ENCODE measurements at regions not wholly inside any gene's neighbourhood (a gene's known extent, or its start where the extent isn't known, plus 50 kb on each side); places are given as distances from the start of the nearest gene placed in this dataset.

- Histone ChIP-seq H3K4me3 (ENCODE audit: low read depth, low read length) (no peak overlapping the region), H3K36me3 (ENCODE audit: control insufficient read depth, insufficient read depth, low read length) (no peaks in the 10 kb centered on the region), H3K9me3 (ENCODE audit: control insufficient read depth in 2 of 2, low read length in 2 of 2) (no peaks in the 10 kb centered on the region), H3K27ac (ENCODE audit: insufficient read depth, low read length, poor library complexity, severe bottlenecking) (no peak overlapping the region), H3K27me3 (ENCODE audit: control insufficient read depth, insufficient read depth, low read length) (no peaks in the 10 kb centered on the region), H3K4me1 (ENCODE audit: control insufficient read depth, insufficient read depth, low read length, poor library complexity, severe bottlenecking) (no peaks in the 10 kb centered on the region)
- Mint-ChIP-seq H3K4me1 (no peaks in the 10 kb centered on the region), H3K9me3 (peaks cover 0 to 3% (median 0%) of the 10 kb centered on the region in 7 donors), H3K27ac (no peak overlapping the region), H3K36me3 (peaks cover 5% of the 10 kb centered on the region), H3K4me3 (no peak overlapping the region), H3K27me3 (peaks cover 4% of the 10 kb centered on the region)
- ATAC-seq (ENCODE audit: low read depth in 2 of 2), result no peak
- DNase-seq, result no peak
Observed at GRCh38 chr14:104366931-104367865, 212.4 kb upstream of the C14orf180 start.

GRCh38 chr14:104367866-104368750 lies 211.5 kb upstream of the C14orf180 start:
- no peak overlapping the region for H3K4me3 ChIP-seq (ENCODE audit: low read depth, low read length)
- Mint-ChIP-seq H3K36me3 (peaks cover 5% of the 10 kb centered on the region), H3K27me3 (peaks cover 4% of the 10 kb centered on the region), H3K4me1 (peaks cover 0 to 2% (median 0%) of the 10 kb centered on the region in 4 donors), H3K4me3 (no peak overlapping the region), H3K9me3 (peaks cover 0 to 3% (median 0%) of the 10 kb centered on the region in 7 donors), H3K27ac (no peak overlapping the region)
- H3K9me3 ChIP-seq (ENCODE audit: control insufficient read depth in 2 of 2, low read length in 2 of 2), result no peaks in the 10 kb centered on the region
- no peaks in the 10 kb centered on the region for H3K36me3 ChIP-seq (ENCODE audit: control insufficient read depth, insufficient read depth, low read length)
- H3K4me1 ChIP-seq (ENCODE audit: control insufficient read depth, insufficient read depth, low read length, poor library complexity, severe bottlenecking), result no peaks in the 10 kb centered on the region
- no peak for DNase-seq
- ATAC-seq (ENCODE audit: low read depth in 2 of 2), result no peak
- H3K27ac ChIP-seq (ENCODE audit: insufficient read depth, low read length, poor library complexity, severe bottlenecking), result no peak overlapping the region
- no peaks in the 10 kb centered on the region for H3K27me3 ChIP-seq (ENCODE audit: control insufficient read depth, insufficient read depth, low read length)

- no peak for ATAC-seq (ENCODE audit: low read depth in 2 of 2)
- H3K36me3 ChIP-seq (ENCODE audit: control insufficient read depth, insufficient read depth, low read length), result no peaks in the 10 kb centered on the region
- no peaks in the 10 kb centered on the region for H3K9me3 ChIP-seq (ENCODE audit: control insufficient read depth in 2 of 2, low read length in 2 of 2)
- no peak overlapping the region for H3K27ac ChIP-seq (ENCODE audit: insufficient read depth, low read length, poor library complexity, severe bottlenecking)
- no peaks in the 10 kb centered on the region for H3K27me3 ChIP-seq (ENCODE audit: control insufficient read depth, insufficient read depth, low read length)
- H3K4me1 ChIP-seq (ENCODE audit: control insufficient read depth, insufficient read depth, low read length, poor library complexity, severe bottlenecking), result no peaks in the 10 kb centered on the region
- H3K27ac Mint-ChIP-seq, result peak overlapping the region in 1 of 3 donors; percentile 55
- no peak overlapping the region for H3K4me3 Mint-ChIP-seq
- no peak overlapping the region for H3K4me3 ChIP-seq (ENCODE audit: low read depth, low read length)
- peaks cover 0 to 3% (median 0%) of the 10 kb centered on the region in 7 donors for H3K9me3 Mint-ChIP-seq
- no peak for DNase-seq
- H3K36me3 Mint-ChIP-seq, result peaks cover 5% of the 10 kb centered on the region
- H3K27me3 Mint-ChIP-seq, result peaks cover 1% of the 10 kb centered on the region
- peaks cover 0 to 2% (median 0%) of the 10 kb centered on the region in 4 donors for H3K4me1 Mint-ChIP-seq
Observed at GRCh38 chr14:104368751-104369100, 210.8 kb upstream of the C14orf180 start.

GRCh38 chr14:104369208-104369607 lies 210.4 kb upstream of the C14orf180 start:
- Histone ChIP-seq H3K9me3 (ENCODE audit: control insufficient read depth in 2 of 2, low read length in 2 of 2) (no peaks in the 10 kb centered on the region), H3K36me3 (ENCODE audit: control insufficient read depth, insufficient read depth, low read length) (no peaks in the 10 kb centered on the region), H3K27ac (ENCODE audit: insufficient read depth, low read length, poor library complexity, severe bottlenecking) (no peak overlapping the region), H3K27me3 (ENCODE audit: control insufficient read depth, insufficient read depth, low read length) (no peaks in the 10 kb centered on the region), H3K4me1 (ENCODE audit: control insufficient read depth, insufficient read depth, low read length, poor library complexity, severe bottlenecking) (no peaks in the 10 kb centered on the region), H3K4me3 (ENCODE audit: low read depth, low read length) (no peak overlapping the region)
- H3K36me3 Mint-ChIP-seq, result peaks cover 5% of the 10 kb centered on the region
- H3K27me3 Mint-ChIP-seq, result no peaks in the 10 kb centered on the region
- H3K4me3 Mint-ChIP-seq, result no peak overlapping the region
- peaks cover 0 to 3% (median 0%) of the 10 kb centered on the region in 7 donors for H3K9me3 Mint-ChIP-seq
- DNase-seq (no peak), ATAC-seq (ENCODE audit: low read depth in 2 of 2) (no peak)
- H3K27ac Mint-ChIP-seq, result peak overlapping the region in 1 of 3 donors; percentile 55
- H3K4me1 Mint-ChIP-seq, result peaks cover 0 to 2% (median 0%) of the 10 kb centered on the region in 4 donors

GRCh38 chr14:104370256-104370870 lies 209.2 kb upstream of the C14orf180 start:
- Histone ChIP-seq H3K27ac (ENCODE audit: insufficient read depth, low read length, poor library complexity, severe bottlenecking) (no peak overlapping the region), H3K4me1 (ENCODE audit: control insufficient read depth, insufficient read depth, low read length, poor library complexity, severe bottlenecking) (no peaks in the 10 kb centered on the region), H3K4me3 (ENCODE audit: low read depth, low read length) (no peak overlapping the region), H3K9me3 (ENCODE audit: control insufficient read depth in 2 of 2, low read length in 2 of 2) (no peaks in the 10 kb centered on the region), H3K27me3 (ENCODE audit: control insufficient read depth, insufficient read depth, low read length) (no peaks in the 10 kb centered on the region), H3K36me3 (ENCODE audit: control insufficient read depth, insufficient read depth, low read length) (no peaks in the 10 kb centered on the region)
- H3K27ac Mint-ChIP-seq, result no peak overlapping the region
- no peak overlapping the region for H3K4me3 Mint-ChIP-seq
- DNase-seq (peak in 1 of 3 donors; percentile 23), ATAC-seq (ENCODE audit: low read depth in 2 of 2) (no peak)
- H3K36me3 Mint-ChIP-seq, result no peaks in the 10 kb centered on the region
- H3K9me3 Mint-ChIP-seq, result peaks cover 0 to 3% (median 0%) of the 10 kb centered on the region in 7 donors
- peaks cover 0 to 2% (median 0%) of the 10 kb centered on the region in 4 donors for H3K4me1 Mint-ChIP-seq
- peaks cover 1% of the 10 kb centered on the region for H3K27me3 Mint-ChIP-seq

GRCh38 chr14:104371031-104371430 lies 208.5 kb upstream of the C14orf180 start:
- Mint-ChIP-seq H3K4me3 (no peak overlapping the region), H3K4me1 (peaks cover 0 to 2% (median 0%) of the 10 kb centered on the region in 4 donors), H3K27me3 (peaks cover 4% of the 10 kb centered on the region), H3K9me3 (peaks cover 0 to 3% (median 0%) of the 10 kb centered on the region in 7 donors), H3K36me3 (no peaks in the 10 kb centered on the region), H3K27ac (no peak overlapping the region)
- ATAC-seq (ENCODE audit: low read depth in 2 of 2), result no peak
- no peaks in the 10 kb centered on the region for H3K36me3 ChIP-seq (ENCODE audit: control insufficient read depth, insufficient read depth, low read length)
- no peak overlapping the region for H3K4me3 ChIP-seq (ENCODE audit: low read depth, low read length)
- no peak overlapping the region for H3K27ac ChIP-seq (ENCODE audit: insufficient read depth, low read length, poor library complexity, severe bottlenecking)
- H3K9me3 ChIP-seq (ENCODE audit: control insufficient read depth in 2 of 2, low read length in 2 of 2), result no peaks in the 10 kb centered on the region
- H3K27me3 ChIP-seq (ENCODE audit: control insufficient read depth, insufficient read depth, low read length), result no peaks in the 10 kb centered on the region
- DNase-seq, result no peak
- H3K4me1 ChIP-seq (ENCODE audit: control insufficient read depth, insufficient read depth, low read length, poor library complexity, severe bottlenecking), result no peaks in the 10 kb centered on the region

GRCh38 chr14:104371917-104372316 lies 207.6 kb upstream of the C14orf180 start:
- H3K27me3 ChIP-seq (ENCODE audit: control insufficient read depth, insufficient read depth, low read length), result no peaks in the 10 kb centered on the region
- no peaks in the 10 kb centered on the region for H3K36me3 ChIP-seq (ENCODE audit: control insufficient read depth, insufficient read depth, low read length)
- Mint-ChIP-seq H3K36me3 (no peaks in the 10 kb centered on the region), H3K4me1 (peaks cover 0 to 2% (median 0%) of the 10 kb centered on the region in 4 donors), H3K27me3 (peaks cover 5% of the 10 kb centered on the region), H3K9me3 (no peaks in the 10 kb centered on the region), H3K4me3 (no peak overlapping the region), H3K27ac (peak overlapping the region in 1 of 3 donors; percentile 42)
- H3K9me3 ChIP-seq (ENCODE audit: control insufficient read depth in 2 of 2, low read length in 2 of 2), result no peaks in the 10 kb centered on the region
- ATAC-seq (ENCODE audit: low read depth in 2 of 2), result no peak
- no peak overlapping the region for H3K27ac ChIP-seq (ENCODE audit: insufficient read depth, low read length, poor library complexity, severe bottlenecking)
- H3K4me3 ChIP-seq (ENCODE audit: low read depth, low read length), result no peak overlapping the region
- no peaks in the 10 kb centered on the region for H3K4me1 ChIP-seq (ENCODE audit: control insufficient read depth, insufficient read depth, low read length, poor library complexity, severe bottlenecking)
- DNase-seq, result no peak
